GM18868 (cell line): ENCODE measurements at regions not wholly inside any gene's neighbourhood (a gene's known extent, or its start where the extent isn't known, plus 50 kb on each side); places are given as distances from the start of the nearest gene placed in this dataset.

Experiments used
- ATAC-seq: cut with Tn5 transposase; IDR thresholded peaks from one replicate; pipeline ENCODE4 v1.9.1; 2021; ENCODE audit warnings: mild to moderate bottlenecking, moderate library complexity; ENCODE audit not compliant: unreplicated experiment

- ATAC-seq: no peak
Observed at GRCh38 chr21:22993144-22993543, 1994.9 kb downstream of the NCAM2 start.

- no peak for ATAC-seq
Observed at GRCh38 chr21:22993822-22994574, 1995.8 kb downstream of the NCAM2 start.

- no peak for ATAC-seq
Observed at GRCh38 chr21:23003951-23004350, 2005.7 kb downstream of the NCAM2 start.

- no peak for ATAC-seq
Observed at GRCh38 chr21:23008601-23009202, 2010.5 kb downstream of the NCAM2 start.

- ATAC-seq: no peak
Observed at GRCh38 chr21:23009360-23009759, 2011.2 kb downstream of the NCAM2 start.

GRCh38 chr21:23014021-23014420 lies 2015.8 kb downstream of the NCAM2 start:
- ATAC-seq: no peak

GRCh38 chr21:23016617-23017016 lies 2018.4 kb downstream of the NCAM2 start:
- ATAC-seq: no peak

- ATAC-seq: no peak
Observed at GRCh38 chr21:23017989-23018388, 2019.8 kb downstream of the NCAM2 start.

GRCh38 chr21:23020969-23021368 lies 2022.8 kb downstream of the NCAM2 start:
- ATAC-seq: no peak

GRCh38 chr21:23021481-23021880 lies 2023.3 kb downstream of the NCAM2 start:
- no peak for ATAC-seq

- ATAC-seq: no peak
Observed at GRCh38 chr21:23026878-23027277, 2028.7 kb downstream of the NCAM2 start.

GRCh38 chr21:23039846-23040245 lies 2041.6 kb downstream of the NCAM2 start:
- no peak for ATAC-seq

GRCh38 chr21:23045955-23046354 lies 2047.7 kb downstream of the NCAM2 start:
- no peak for ATAC-seq

GRCh38 chr21:23067672-23068071 lies 2069.5 kb downstream of the NCAM2 start:
- ATAC-seq: no peak

GRCh38 chr21:23083242-23083641 lies 2085.0 kb downstream of the NCAM2 start:
- ATAC-seq: no peak

GRCh38 chr21:23093259-23093658 lies 2095.1 kb downstream of the NCAM2 start:
- no peak for ATAC-seq

GRCh38 chr21:23099185-23099584 lies 2101.0 kb downstream of the NCAM2 start:
- ATAC-seq: no peak

- ATAC-seq: no peak
Observed at GRCh38 chr21:23101111-23101510, 2102.9 kb downstream of the NCAM2 start.

- ATAC-seq: no peak
Observed at GRCh38 chr21:23108533-23108932, 2110.3 kb downstream of the NCAM2 start.

- ATAC-seq: no peak
Observed at GRCh38 chr21:23111070-23111600, 2112.9 kb downstream of the NCAM2 start.

GRCh38 chr21:23119491-23119890 lies 2121.3 kb downstream of the NCAM2 start:
- ATAC-seq: no peak

- ATAC-seq: no peak
Observed at GRCh38 chr21:23127973-23128372, 2129.8 kb downstream of the NCAM2 start.
